ENCODE measurements at regions not wholly inside any gene's neighbourhood (a gene's known extent, or its start where the extent isn't known, plus 50 kb on each side); places are given as distances from the start of the nearest gene placed in this dataset.
A peak's percentile ranks its signal among the peaks of the same experiment; 100 is the strongest.

DNA sequence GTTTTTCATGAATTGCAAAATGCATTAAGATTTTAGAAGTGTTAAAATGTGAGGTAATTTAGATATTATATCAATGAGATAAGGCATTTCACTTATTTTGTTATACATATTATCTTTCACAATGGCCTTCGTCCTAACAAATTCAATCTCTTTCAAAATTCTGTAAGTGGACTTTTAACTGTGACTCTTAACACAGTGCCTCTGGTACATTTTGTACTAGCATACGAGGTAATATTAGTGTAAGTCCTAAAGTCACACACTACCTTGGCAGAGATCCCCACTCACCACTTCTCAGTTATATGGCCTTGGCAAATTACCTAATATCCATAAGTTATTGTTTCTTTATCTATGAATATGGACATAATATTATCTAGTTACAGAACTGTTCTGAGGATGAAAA is 101.3 kb upstream of the SLITRK6 start:
- TF ChIP-seq, protein P1, sequence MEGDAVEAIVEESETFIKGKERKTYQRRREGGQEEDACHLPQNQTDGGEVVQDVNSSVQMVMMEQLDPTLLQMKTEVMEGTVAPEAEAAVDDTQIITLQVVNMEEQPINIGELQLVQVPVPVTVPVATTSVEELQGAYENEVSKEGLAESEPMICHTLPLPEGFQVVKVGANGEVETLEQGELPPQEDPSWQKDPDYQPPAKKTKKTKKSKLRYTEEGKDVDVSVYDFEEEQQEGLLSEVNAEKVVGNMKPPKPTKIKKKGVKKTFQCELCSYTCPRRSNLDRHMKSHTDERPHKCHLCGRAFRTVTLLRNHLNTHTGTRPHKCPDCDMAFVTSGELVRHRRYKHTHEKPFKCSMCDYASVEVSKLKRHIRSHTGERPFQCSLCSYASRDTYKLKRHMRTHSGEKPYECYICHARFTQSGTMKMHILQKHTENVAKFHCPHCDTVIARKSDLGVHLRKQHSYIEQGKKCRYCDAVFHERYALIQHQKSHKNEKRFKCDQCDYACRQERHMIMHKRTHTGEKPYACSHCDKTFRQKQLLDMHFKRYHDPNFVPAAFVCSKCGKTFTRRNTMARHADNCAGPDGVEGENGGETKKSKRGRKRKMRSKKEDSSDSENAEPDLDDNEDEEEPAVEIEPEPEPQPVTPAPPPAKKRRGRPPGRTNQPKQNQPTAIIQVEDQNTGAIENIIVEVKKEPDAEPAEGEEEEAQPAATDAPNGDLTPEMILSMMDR (conservative IDR thresholded peaks at IDR 0.05): no peak
- TF ChIP-seq EZH2 (IDR thresholded peaks at IDR 0.05; ENCODE audit: low read depth): no peak

DNA sequence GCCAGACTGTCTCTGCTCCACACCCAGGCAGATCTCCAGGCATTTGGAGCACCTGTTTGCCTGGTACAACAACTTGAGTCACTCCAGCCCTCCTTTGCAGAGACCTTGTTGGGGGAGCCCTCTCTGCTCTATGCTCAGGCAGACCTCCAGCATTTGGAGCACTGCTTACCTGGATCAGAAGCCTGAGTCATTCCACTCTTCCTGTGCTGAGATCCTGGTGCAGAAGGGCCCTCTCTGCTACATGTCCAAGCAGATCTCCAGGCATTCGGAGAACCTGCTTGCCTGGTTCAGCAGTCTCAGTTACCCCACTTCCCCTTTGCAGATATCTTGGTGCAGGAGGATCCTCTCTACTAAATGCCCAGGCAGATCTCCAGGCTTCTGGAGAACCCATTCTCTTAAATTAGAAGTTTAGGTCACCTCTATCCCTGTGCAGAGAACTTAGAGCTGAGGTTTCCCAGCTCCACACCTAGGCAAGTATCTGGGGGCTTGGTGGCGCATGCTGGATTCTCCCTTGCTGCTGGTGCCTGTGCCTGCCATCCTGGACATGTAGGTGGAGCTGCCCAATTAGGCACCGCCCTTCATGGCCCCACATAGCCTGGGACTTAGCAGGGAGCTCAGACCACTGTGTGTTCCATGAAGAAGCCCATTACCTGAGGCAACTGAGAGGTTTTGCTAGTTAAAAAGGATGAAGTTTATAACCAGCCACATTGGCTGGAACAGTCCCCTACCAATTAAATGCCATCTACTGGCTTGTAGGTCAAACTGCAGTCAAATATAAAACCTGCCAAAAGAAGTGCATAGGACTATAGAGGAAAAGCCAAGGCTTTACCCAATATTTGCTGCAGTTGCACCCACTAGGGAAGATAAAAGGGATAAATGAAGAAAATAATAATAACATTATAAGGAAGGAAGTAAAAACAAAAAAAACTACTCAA is 97.6 kb upstream of the SLITRK6 start:
- no peaks in the 10 kb centered on the region for H3K9me3 ChIP-seq (ENCODE audit: insufficient read depth, low read depth)

More for the DNA sequence above, 101.3 kb upstream of the SLITRK6 start:
- Histone ChIP-seq H3K79me2 (ENCODE audit: low read depth) (no peaks in the 10 kb centered on the region), H3K36me3 (ENCODE audit: low read depth) (no peaks in the 10 kb centered on the region), H3K27me3 (ENCODE audit: insufficient read depth, low read depth) (no peaks in the 10 kb centered on the region), H4K20me1 (ENCODE audit: insufficient read depth) (no peaks in the 10 kb centered on the region), H2AFZ (no peak overlapping the region), H3K4me1 (replicated peaks; ENCODE audit: insufficient read depth) (no peaks in the 10 kb centered on the region), H3F3A (ENCODE audit: insufficient read depth, low read depth) (no peaks in the 10 kb centered on the region), H3K27ac (no peak overlapping the region), H3K9me3 (ENCODE audit: insufficient read depth, low read depth) (no peaks in the 10 kb centered on the region), H3K4me3 (no peak overlapping the region), H3K9me2 (ENCODE audit: insufficient read depth) (peaks cover 4% of the 10 kb centered on the region; the same call in 1 of the 2 replicates), H3K4me2 (no peak overlapping the region)
- ChIA-PET POLR2A (ENCODE audit: unreplicated experiment) (no interaction called here), CTCF (no interaction called here)
- intact Hi-C loops (cut with micrococcal nuclease; ENCODE audit: unreplicated experiment): no loop called here
- no TSS peak for BruUV-seq (replicated peaks)
- no peak for DNase-seq

DNA sequence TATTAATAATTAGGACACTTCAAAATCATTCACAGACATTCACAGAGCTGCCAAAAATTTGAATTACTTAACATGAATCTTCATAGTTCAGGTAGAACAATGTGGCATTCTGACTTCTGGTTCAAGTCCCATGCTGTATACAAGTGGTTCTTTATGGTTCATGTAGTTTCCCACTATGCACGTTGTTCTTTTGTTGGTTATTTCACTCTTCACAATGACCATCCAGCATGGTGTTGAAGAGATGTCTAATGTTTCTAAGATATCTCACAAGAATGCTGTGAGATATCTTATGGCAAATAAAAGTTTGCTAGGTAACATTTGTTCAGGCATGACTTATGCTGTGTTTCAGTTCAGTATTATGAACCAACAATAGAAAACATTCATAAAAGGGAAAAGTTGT is 88.2 kb upstream of the SLITRK6 start:
- H3K4me1 ChIP-seq (replicated peaks; ENCODE audit: insufficient read depth): no peaks in the 10 kb centered on the region
- no peak overlapping the region for H3K4me2 ChIP-seq
- H2AFZ ChIP-seq: no peak overlapping the region
- BruUV-seq (replicated peaks): no TSS peak
- H3K79me2 ChIP-seq (ENCODE audit: low read depth): no peaks in the 10 kb centered on the region
- H4K20me1 ChIP-seq (ENCODE audit: insufficient read depth): no peaks in the 10 kb centered on the region
- H3K9me3 ChIP-seq (ENCODE audit: insufficient read depth, low read depth): no peaks in the 10 kb centered on the region
- H3K36me3 ChIP-seq (ENCODE audit: low read depth): no peaks in the 10 kb centered on the region
- TF ChIP-seq EZH2 (IDR thresholded peaks at IDR 0.05; ENCODE audit: low read depth): no peak
- TF ChIP-seq, protein P1 (conservative IDR thresholded peaks at IDR 0.05): no peak
- intact Hi-C loops (cut with micrococcal nuclease; ENCODE audit: unreplicated experiment): no loop called here
- no peak overlapping the region for H3K27ac ChIP-seq
- H3F3A ChIP-seq (ENCODE audit: insufficient read depth, low read depth): no peaks in the 10 kb centered on the region
- no peaks in the 10 kb centered on the region for H3K9me2 ChIP-seq (ENCODE audit: insufficient read depth)
- POLR2A ChIA-PET (ENCODE audit: unreplicated experiment): no interaction called here
- no peak overlapping the region for H3K4me3 ChIP-seq
- H3K27me3 ChIP-seq (ENCODE audit: insufficient read depth, low read depth): no peaks in the 10 kb centered on the region
- CTCF ChIA-PET: no interaction called here
- DNase-seq: no peak

More for the DNA sequence above, 97.6 kb upstream of the SLITRK6 start:
- H3F3A ChIP-seq (ENCODE audit: insufficient read depth, low read depth): no peaks in the 10 kb centered on the region
- POLR2A ChIA-PET (ENCODE audit: unreplicated experiment): no interaction called here
- no peaks in the 10 kb centered on the region for H4K20me1 ChIP-seq (ENCODE audit: insufficient read depth)
- no peak overlapping the region for H3K4me3 ChIP-seq
- TF ChIP-seq, protein P1 (conservative IDR thresholded peaks at IDR 0.05): 0 out of 2 replicates have a peak, but pooled peaks have one; percentile 50
- TF ChIP-seq EZH2 (IDR thresholded peaks at IDR 0.05; ENCODE audit: low read depth): no peak
- no peak for DNase-seq
- peaks cover 4% of the 10 kb centered on the region; the same call in 1 of the 2 replicates for H3K9me2 ChIP-seq (ENCODE audit: insufficient read depth)
- no peaks in the 10 kb centered on the region for H3K4me1 ChIP-seq (replicated peaks; ENCODE audit: insufficient read depth)
- CTCF ChIA-PET: interaction anchor here (0.6 kb wide), 1 partner anchor 1053 kb away, joined by 3 read pairs; no protein-coding TSS in a partner anchor
- H3K79me2 ChIP-seq (ENCODE audit: low read depth): no peaks in the 10 kb centered on the region
- H3K27ac ChIP-seq: no peak overlapping the region
- intact Hi-C loops (cut with micrococcal nuclease; ENCODE audit: unreplicated experiment): no loop called here
- no peak overlapping the region for H2AFZ ChIP-seq
- H3K36me3 ChIP-seq (ENCODE audit: low read depth): no peaks in the 10 kb centered on the region
- no TSS peak for BruUV-seq (replicated peaks)
- H3K4me2 ChIP-seq: no peak overlapping the region
- no peaks in the 10 kb centered on the region for H3K27me3 ChIP-seq (ENCODE audit: insufficient read depth, low read depth)

Data from PC-9 (cell line).